HepG2 (cell line): ENCODE measurements at regions not wholly inside any gene's neighbourhood (a gene's known extent, or its start where the extent isn't known, plus 50 kb on each side); places are given as distances from the start of the nearest gene placed in this dataset.

Source experiments
- ATF7-NPFF ChIP-seq: sonication (generic); formaldehyde crosslinking; IDR thresholded peaks from 2 replicates; pipeline ENCODE4 v1.8.1; 2023; ENCODE audit warnings: mild to moderate bottlenecking, low read depth, missing genetic modification reagents, moderate library complexity
- EZH2 ChIP-seq: conservative IDR thresholded peaks from 2 replicates; pipeline ENCODE4 v1.6.1; 2012; ENCODE audit warnings: mild to moderate bottlenecking, low read depth, low read length, moderate library complexity
- FOSL2 ChIP-seq: sonication (generic); formaldehyde crosslinking; IDR thresholded peaks from 2 replicates; pipeline ENCODE4 v1.4.0; 2020; ENCODE audit warnings: missing genetic modification reagents
- KLF16 ChIP-seq, 2 experiments: sonication (generic) in 1 of 2; formaldehyde crosslinking in 1 of 2; IDR thresholded peaks; 2 replicates each; pipeline versions ENCODE4 v1.6.1 to v1.8.0; 2016 to 2023; ENCODE audit warnings: missing genetic modification reagents in 2 of 2, missing compliant biosample characterization in 1 of 2
- MATR3 ChIP-seq: sonication (generic); formaldehyde crosslinking; IDR thresholded peaks from 2 replicates; pipeline ENCODE4 v1.4.0; 2020; ENCODE audit warnings: missing genetic modification reagents
- POLR2A ChIP-seq, 2 experiments: IDR thresholded peaks; 2 replicates each; pipeline ENCODE4 v1.6.1; 2011; ENCODE audit warnings: low read depth in 2 of 2, low read length in 2 of 2, mild to moderate bottlenecking in 1 of 2, moderate library complexity in 1 of 2; ENCODE audit not compliant: insufficient read depth in 1 of 2
- POLR2AphosphoS5 ChIP-seq: IDR thresholded peaks from 2 replicates; pipeline ENCODE4 v1.6.1; 2012; ENCODE audit warnings: low read depth, low read length
- TF ChIP-seq, protein P1 (sequence below): sonication (generic); formaldehyde crosslinking; IDR thresholded peaks from 2 replicates; pipeline ENCODE4 v1.4.0; 2020; ENCODE audit warnings: mild to moderate bottlenecking, missing genetic modification reagents
- TF ChIP-seq, protein P2 (sequence below): sonication (generic); formaldehyde crosslinking; IDR thresholded peaks from 2 replicates; pipeline ENCODE4 v1.5.0; 2020; ENCODE audit warnings: mild to moderate bottlenecking, missing genetic modification reagents, moderate library complexity
- TF ChIP-seq, protein P3 (sequence below): sonication (generic); formaldehyde crosslinking; IDR thresholded peaks from 2 replicates; pipeline ENCODE4 v1.8.0; 2022; ENCODE audit warnings: missing genetic modification reagents, mild to moderate bottlenecking, moderate library complexity, borderline replicate concordance
- TF ChIP-seq, protein P4 (sequence below): sonication (generic); formaldehyde crosslinking; IDR thresholded peaks from 2 replicates; pipeline ENCODE4 v1.8.0; 2022; ENCODE audit warnings: mild to moderate bottlenecking, missing genetic modification reagents, moderate library complexity

DNA sequence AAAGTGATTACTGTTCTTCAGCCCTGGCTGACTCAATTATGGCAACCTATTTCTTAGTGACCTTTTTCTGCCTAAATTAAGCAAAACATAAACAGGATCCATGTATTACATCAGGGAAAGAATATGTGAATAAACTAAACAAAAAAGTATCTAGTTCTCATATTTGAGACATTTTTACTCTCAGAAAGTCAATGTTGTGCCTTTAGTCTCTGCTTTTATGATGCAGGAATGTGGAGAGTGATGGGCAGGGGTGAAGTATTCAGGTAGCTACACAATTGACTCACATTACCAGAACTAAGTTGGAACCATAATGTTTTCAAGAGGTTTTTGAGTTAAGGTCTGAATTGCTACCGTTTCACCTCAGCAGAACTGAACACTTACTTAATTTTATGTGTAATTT lies 462.7 kb upstream of the CXADR start:
- TF ChIP-seq, protein P1, sequence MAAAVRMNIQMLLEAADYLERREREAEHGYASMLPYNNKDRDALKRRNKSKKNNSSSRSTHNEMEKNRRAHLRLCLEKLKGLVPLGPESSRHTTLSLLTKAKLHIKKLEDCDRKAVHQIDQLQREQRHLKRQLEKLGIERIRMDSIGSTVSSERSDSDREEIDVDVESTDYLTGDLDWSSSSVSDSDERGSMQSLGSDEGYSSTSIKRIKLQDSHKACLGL (CRISPR knock-in tag), result no peak
- TF ChIP-seq, protein P2, sequence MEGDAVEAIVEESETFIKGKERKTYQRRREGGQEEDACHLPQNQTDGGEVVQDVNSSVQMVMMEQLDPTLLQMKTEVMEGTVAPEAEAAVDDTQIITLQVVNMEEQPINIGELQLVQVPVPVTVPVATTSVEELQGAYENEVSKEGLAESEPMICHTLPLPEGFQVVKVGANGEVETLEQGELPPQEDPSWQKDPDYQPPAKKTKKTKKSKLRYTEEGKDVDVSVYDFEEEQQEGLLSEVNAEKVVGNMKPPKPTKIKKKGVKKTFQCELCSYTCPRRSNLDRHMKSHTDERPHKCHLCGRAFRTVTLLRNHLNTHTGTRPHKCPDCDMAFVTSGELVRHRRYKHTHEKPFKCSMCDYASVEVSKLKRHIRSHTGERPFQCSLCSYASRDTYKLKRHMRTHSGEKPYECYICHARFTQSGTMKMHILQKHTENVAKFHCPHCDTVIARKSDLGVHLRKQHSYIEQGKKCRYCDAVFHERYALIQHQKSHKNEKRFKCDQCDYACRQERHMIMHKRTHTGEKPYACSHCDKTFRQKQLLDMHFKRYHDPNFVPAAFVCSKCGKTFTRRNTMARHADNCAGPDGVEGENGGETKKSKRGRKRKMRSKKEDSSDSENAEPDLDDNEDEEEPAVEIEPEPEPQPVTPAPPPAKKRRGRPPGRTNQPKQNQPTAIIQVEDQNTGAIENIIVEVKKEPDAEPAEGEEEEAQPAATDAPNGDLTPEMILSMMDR (CRISPR knock-in tag), result no peak
- TF ChIP-seq MATR3 (CRISPR knock-in tag) (no peak), EZH2 (no peak), FOSL2 (CRISPR knock-in tag) (no peak), POLR2A (IDR thresholded peaks at IDR 0.05; ENCODE audit: insufficient read depth in 1 of 2, low read depth in 2 of 2, low read length in 2 of 2) (no peak), KLF16 (CRISPR knock-in tag; IDR thresholded peaks at IDR 0.05) (no peak), ATF7-NPFF (CRISPR knock-in tag) (no peak), POLR2AphosphoS5 (no peak)
- TF ChIP-seq, protein P3, sequence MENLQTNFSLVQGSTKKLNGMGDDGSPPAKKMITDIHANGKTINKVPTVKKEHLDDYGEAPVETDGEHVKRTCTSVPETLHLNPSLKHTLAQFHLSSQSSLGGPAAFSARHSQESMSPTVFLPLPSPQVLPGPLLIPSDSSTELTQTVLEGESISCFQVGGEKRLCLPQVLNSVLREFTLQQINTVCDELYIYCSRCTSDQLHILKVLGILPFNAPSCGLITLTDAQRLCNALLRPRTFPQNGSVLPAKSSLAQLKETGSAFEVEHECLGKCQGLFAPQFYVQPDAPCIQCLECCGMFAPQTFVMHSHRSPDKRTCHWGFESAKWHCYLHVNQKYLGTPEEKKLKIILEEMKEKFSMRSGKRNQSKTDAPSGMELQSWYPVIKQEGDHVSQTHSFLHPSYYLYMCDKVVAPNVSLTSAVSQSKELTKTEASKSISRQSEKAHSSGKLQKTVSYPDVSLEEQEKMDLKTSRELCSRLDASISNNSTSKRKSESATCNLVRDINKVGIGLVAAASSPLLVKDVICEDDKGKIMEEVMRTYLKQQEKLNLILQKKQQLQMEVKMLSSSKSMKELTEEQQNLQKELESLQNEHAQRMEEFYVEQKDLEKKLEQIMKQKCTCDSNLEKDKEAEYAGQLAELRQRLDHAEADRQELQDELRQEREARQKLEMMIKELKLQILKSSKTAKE (CRISPR knock-in tag), result no peak
- TF ChIP-seq, protein P4, sequence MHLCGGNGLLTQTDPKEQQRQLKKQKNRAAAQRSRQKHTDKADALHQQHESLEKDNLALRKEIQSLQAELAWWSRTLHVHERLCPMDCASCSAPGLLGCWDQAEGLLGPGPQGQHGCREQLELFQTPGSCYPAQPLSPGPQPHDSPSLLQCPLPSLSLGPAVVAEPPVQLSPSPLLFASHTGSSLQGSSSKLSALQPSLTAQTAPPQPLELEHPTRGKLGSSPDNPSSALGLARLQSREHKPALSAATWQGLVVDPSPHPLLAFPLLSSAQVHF (CRISPR knock-in tag), result no peak
